SH-SY5Y (cell line): ENCODE measurements at regions not wholly inside any gene's neighbourhood (a gene's known extent, or its start where the extent isn't known, plus 50 kb on each side); places are given as distances from the start of the nearest gene placed in this dataset.

Experiments
- GATA2 ChIP-seq: IDR thresholded peaks from 2 replicates; pipeline ENCODE4 v1.6.1; 2011; ENCODE audit warnings: mild to moderate bottlenecking, low read depth, low read length
- GATA3 ChIP-seq: IDR thresholded peaks from 2 replicates; pipeline ENCODE4 v1.6.1; 2011; ENCODE audit warnings: low read depth, mild to moderate bottlenecking, low read length, moderate library complexity

GRCh38 chr9:74122216-74122615 lies 374.9 kb upstream of the RORB start:
- TF ChIP-seq GATA2, result no peak

GRCh38 chr9:74122661-74123060 lies 374.5 kb upstream of the RORB start:
- no peak for TF ChIP-seq GATA2
- no peak for TF ChIP-seq GATA3

GRCh38 chr9:74125941-74126340 lies 371.2 kb upstream of the RORB start:
- TF ChIP-seq GATA2, result no peak
- no peak for TF ChIP-seq GATA3

GRCh38 chr9:74132986-74133385 lies 364.1 kb upstream of the RORB start:
- TF ChIP-seq GATA2 (no peak), GATA3 (no peak)

- TF ChIP-seq GATA2, result no peak
- TF ChIP-seq GATA3, result no peak
Observed at GRCh38 chr9:74133921-74134320, 363.2 kb upstream of the RORB start.

GRCh38 chr9:74138182-74138581 lies 359.0 kb upstream of the RORB start:
- TF ChIP-seq GATA2, result no peak
- TF ChIP-seq GATA3, result no peak

- no peak for TF ChIP-seq GATA3
- TF ChIP-seq GATA2, result no peak
Observed at GRCh38 chr9:74140141-74140540, 357.0 kb upstream of the RORB start.

- no peak for TF ChIP-seq GATA2
- TF ChIP-seq GATA3, result no peak
Observed at GRCh38 chr9:74147906-74148305, 349.2 kb upstream of the RORB start.

- TF ChIP-seq GATA2, result no peak
- no peak for TF ChIP-seq GATA3
Observed at GRCh38 chr9:74172874-74173273, 324.3 kb upstream of the RORB start.

- no peak for TF ChIP-seq GATA3
- no peak for TF ChIP-seq GATA2
Observed at GRCh38 chr9:74173284-74173683, 323.9 kb upstream of the RORB start.

- TF ChIP-seq GATA2 (no peak), GATA3 (no peak)
Observed at GRCh38 chr9:74205056-74205455, 292.1 kb upstream of the RORB start.

- no peak for TF ChIP-seq GATA3
- no peak for TF ChIP-seq GATA2
Observed at GRCh38 chr9:74218385-74219063, 278.6 kb upstream of the RORB start.

- TF ChIP-seq GATA3 (no peak), GATA2 (no peak)
Observed at GRCh38 chr9:74220327-74220726, 276.8 kb upstream of the RORB start.

GRCh38 chr9:74236857-74237256 lies 260.3 kb upstream of the RORB start:
- TF ChIP-seq GATA2, result no peak
- no peak for TF ChIP-seq GATA3

GRCh38 chr9:74245866-74246497 lies 251.2 kb upstream of the RORB start:
- TF ChIP-seq GATA3 (no peak), GATA2 (no peak)
